NCI-H1417 (cell line): ENCODE measurements at regions not wholly inside any gene's neighbourhood (a gene's known extent, or its start where the extent isn't known, plus 50 kb on each side); places are given as distances from the start of the nearest gene placed in this dataset.
"Not testable (repeated sequence)": the region's sequence is repeated elsewhere in the genome, so short reads cannot be mapped to it uniquely, and the experiment has no call there.

Experiments used
- DNase-seq, 3 experiments: peaks; one replicate each; lab custom pipeline; 2025; lab: John Stamatoyannopoulos, UW

DNA sequence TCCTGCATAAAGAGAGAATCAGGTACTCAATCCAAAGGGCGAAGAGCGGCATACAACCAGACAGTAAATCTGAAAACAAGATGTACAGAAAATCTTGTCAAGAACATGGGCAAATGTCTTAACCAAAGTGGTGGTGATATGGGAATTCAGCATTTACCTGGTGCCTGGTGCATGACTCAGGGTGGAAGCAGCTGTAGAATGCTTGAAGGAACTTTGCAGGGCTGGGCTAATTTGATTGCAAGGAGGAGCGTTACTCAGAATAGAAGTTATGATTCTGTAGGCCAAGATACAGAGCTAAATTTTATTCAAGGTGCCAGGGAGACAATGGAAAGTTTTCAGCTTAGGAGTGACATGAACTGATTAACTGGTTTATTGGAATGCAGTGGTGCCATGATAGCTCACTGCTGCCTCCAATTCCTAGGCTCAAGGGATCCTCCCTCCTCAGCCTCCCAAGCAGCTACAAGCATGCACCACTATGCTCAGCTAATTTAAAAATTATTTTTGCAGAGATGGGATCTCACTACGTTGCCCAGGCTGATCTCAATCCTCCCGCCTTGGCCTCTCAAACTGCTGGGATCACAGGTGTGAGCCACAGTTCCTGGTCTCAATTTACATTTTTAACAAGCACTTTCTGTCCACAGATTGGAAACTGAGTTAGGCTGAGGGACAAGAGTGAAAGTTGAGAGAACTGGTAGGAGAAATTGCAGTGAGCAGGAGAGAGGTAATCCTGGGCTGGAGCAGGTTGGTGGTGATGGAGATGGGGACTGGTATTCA, 91.5 kb upstream of the TBC1D5 start:
- DNase-seq: no peak

DNA sequence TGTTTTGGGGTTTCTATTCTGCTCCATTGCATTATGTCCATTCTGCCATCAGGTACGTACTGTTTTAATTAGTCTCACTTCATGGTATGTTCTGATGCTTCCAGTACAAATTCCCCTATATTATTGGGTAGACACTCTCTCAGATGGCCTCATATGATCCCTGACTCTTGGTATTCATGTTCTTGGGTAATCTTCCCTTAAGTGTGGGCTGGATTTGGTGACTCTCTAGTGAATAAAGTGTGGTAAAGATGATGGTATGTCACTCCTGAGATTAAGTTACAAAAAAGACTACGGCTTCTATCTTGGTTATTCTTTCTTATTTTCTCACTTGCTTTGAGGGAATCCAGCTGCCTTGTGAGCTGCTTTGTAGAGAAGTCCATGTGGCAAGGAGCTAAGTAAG, 89.6 kb upstream of the TBC1D5 start:
- no peak for DNase-seq

DNA sequence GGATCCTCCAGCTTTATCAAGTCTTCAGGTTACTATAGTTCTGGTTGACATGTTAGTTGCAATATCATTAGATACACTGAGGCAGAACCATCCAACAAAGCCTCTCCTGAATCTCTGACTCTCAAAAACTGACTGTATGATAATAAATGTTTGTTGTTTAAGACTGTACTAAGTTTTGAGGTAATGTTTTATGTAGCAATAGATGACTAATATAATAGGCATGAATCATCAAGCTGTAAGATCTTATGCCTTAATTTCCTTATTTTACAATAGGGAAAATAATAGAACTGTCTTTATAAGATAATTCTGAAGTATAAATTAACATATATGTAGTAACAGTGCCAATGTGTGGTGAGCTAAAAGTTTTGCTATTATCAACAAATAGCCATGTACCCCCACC, 88.9 kb upstream of the TBC1D5 start:
- DNase-seq: no peak

DNA sequence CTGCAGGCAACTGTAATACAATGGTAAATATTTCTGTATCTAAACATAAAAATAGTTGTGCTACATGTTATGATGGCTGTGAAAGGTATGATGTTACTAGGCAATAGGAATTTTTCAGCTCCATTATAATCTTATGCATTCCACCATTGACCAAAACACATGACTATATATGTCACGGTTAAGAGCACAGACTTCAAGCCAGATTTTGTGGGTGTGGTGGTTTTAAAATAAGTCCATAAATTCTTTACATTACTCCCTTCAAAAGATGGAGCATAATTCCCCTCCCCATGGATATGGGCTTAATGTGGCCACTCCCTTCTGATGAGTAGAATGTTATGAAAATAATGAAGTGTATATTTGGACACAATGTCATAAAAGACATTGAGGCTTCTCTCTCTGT, 88.4 kb upstream of the TBC1D5 start:
- no peak for DNase-seq

DNA sequence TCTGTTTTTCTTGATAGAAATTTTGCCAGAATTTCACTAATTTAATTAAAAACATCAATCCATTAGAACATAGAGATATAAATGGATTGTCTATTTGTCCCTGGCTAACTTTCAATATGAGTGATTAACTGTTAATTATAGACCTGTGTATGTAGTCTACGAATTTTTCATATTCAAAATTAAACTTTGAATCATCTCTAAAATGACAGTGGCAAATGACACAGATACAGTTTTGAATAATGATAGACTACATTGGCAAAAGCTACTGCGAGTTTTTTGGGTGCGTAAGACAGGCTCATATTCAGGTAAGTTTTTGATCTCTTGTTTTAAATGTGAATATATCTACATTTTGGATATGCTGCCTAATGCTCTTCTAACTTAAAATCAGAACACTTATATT, 86.0 kb upstream of the TBC1D5 start:
- DNase-seq: no peak

DNA sequence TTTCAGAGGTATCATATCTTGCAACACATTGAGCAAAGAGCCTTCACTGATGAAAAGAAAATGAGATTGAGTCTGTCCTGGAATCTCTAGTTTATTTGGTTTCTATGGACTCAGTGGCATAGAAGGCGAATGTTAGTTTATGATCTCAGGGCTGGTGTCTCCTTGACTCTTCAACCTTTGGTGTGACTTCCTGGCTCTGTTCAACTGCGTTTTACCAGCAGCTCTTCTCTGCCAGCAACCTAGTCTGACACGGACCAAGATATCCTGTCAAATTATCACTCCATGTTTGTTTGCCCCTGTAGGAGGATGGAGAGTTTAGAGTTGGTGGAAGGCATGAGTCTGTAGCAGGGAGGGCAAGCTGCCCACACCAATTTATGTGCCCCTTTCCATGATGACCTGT, 82.9 kb upstream of the TBC1D5 start:
- no peak for DNase-seq

DNA sequence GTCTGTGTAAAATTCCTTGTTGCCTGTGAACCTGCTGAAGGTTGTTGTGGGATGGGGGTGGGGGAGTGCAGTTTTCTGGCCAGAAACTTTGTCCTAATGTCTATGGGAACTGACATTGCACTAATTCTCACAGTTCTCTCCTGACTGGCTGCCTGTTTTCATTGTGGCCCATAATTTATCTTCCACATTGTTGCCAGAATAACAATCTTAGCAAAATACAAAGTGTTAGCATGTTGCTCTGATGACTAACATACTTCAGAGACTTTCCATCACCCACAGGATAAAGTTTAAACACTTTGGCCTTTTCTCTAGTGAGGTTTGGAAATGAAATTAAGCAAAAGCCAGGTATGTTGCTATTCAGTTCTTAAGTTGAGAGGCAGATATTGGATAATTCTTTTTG, 81.4 kb upstream of the TBC1D5 start:
- DNase-seq: no peak

DNA sequence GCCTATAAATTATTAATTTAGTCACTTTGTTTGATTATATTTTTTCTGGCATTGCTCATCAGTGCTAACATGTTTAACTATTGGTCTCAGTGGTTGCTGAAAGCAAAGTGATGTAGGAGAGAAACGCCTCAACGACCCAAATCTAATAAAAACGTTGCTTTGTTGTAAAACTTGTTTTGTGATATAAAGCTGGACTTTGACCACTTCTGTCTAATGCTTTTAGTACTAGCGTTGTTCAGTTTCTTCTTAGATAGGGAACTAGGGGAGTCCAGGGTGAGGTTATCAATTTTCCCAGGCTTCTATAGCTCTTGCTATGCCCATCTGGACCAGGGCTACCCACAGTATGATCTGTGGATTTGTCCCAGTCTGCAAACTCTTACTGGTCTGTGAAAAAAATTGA, 80.6 kb upstream of the TBC1D5 start:
- no peak for DNase-seq

DNA sequence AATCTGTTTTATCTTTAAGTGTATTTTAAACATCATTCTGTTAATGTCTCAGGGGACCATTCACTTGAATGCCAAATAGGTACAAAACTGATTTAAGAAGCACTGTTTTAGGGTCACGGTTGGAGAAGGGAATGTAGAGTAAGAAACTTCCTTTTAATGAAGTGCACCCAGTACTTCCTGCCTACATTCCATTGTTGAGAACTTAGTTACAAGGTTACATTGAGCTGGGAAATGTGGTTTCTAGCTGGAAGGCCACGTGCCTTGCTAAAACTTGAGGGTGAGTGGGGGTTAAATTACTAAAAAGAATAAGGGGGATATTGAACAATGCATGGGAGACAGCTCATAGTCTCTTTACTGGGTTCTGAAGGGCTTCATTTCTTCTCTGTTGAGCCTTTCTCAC, 78.3 kb upstream of the TBC1D5 start:
- DNase-seq: no peak

DNA sequence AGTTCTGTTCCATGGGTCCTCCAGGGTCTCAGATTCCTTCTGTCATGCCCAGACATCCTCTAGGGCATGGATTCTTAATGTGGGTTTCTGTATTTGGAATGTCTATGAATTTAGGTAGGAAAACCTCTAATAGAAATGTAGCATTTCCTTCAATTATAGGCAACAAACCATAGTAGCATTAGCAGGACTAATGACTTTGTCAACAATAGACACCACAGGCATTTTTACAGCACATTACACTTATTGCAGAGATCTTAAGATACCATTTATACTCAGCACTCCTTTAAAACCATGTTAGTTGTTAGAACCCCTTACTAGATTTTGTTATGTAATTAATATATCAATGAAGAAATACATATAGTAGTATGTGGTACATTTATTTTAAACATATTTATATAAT, 77.8 kb upstream of the TBC1D5 start:
- DNase-seq: peak in 1 of 3 experiments; percentile 4

DNA sequence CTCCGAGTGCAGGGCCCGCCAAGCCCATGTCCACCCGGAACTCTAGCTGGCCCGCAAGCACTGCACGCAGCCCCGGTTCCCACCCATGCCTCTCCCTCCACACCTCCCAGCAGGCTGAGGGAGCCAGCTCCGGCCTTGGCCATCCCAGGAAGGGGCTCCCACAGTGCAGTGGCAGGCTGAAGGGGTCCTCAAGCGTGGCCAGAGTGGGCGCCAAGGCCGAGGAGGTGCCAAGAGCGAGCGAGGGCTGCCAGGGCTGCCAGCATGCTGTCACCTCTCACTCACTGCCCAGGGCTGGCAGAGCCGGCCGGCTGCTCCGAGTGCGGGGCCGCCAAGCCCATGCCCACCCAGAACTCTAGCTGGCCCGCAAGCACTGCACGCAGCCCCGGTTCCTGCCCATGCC, 75.5 kb upstream of the TBC1D5 start:
- DNase-seq: not testable (repeated sequence)

DNA sequence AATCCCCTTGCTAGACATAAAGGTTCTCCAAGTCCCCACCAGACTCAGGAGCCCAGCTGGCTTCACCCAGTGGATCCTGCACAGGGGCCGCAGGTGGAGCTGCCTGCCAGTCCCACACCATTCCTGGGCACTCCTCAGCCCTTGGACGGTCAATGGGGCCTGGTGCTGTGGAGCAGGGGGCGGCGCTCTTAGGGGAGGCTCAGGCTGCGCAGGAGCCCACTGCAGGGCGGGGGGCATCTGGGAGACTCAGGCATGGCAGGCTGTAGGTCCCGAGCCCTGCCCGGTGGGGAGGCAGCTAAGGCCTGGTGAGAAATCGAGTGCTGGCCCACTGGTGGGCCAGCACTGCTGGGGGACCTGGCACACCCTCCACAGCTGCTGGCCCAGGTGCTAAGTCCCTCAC, 75.1 kb upstream of the TBC1D5 start:
- DNase-seq: no peak

DNA sequence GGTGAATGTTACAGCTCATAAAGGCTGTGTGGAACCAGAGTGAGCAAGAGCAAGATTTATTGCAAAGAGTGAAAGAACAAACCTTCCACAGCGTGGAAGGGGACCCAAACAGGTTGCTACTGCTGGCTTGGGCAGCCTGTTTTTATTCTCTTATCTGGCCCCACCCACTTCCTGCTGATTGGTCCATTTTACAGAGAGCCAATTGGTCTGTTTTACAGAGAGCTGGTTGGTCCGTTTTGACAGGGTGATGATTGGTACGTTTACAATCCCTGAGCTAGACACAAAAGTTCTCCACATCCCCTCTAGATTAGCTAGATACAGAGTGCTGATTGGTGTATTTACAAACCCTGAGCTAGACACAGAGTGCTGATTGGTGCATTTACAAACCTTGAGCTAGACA, 74.4 kb upstream of the TBC1D5 start:
- not testable (repeated sequence) for DNase-seq

DNA sequence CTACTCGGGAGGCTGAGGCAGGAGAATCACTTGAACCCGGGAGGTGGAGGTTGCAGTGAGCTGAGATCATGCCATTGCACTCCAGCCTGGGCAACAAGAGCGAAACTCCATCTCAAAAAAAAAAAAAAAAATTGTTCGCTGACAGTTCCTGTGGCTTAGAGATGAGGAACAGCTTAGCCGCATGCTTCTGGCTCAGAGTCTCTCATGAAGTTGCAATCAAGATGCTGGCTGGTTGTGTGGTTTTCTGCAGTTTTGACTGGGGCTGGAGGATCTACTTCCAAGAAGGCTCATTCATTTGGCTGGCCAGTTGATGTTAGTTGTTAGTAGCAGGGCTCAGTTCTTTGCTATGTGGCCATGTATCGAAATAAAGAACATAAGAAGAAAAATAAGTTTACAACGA, 69.9 kb upstream of the TBC1D5 start:
- DNase-seq: not testable (repeated sequence)

DNA sequence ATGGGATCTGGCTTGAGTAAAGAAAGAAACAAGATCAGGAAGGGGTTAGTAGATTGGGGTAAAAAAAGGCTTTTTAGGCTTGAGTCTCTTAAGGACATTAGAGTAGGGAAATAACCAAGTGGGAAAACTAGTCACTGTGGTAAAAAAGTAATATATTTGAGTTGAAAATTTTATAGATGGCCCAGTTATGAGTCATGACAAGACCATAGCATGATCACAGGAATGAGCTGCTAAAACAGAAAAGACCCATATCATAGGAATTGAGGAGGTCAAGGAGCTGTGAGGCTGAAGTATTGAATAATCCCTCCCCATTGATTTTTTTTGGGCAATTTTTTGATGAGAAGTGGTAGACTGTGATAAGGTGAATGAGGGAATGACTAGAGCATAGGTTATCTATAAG, 69.2 kb upstream of the TBC1D5 start:
- no peak for DNase-seq

DNA sequence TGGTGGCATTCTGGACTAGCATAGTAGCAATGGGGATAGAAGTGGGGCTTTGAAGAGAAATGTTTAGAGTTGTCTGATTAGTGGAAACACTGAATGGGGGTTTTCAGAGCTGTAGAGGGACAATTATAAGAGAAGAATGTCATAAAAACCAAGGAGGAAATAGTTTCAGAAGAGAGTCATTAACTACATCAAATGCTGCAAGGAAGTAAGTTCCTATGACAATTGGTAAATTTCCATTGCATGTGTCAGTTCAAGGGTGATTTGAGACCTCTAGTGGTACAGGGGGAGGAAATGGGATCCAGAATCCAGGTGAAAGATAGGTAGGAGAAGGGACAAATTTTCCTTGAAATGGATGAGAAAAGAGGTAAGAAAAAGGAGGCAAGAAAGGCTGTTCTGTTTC, 68.3 kb upstream of the TBC1D5 start:
- no peak for DNase-seq

DNA sequence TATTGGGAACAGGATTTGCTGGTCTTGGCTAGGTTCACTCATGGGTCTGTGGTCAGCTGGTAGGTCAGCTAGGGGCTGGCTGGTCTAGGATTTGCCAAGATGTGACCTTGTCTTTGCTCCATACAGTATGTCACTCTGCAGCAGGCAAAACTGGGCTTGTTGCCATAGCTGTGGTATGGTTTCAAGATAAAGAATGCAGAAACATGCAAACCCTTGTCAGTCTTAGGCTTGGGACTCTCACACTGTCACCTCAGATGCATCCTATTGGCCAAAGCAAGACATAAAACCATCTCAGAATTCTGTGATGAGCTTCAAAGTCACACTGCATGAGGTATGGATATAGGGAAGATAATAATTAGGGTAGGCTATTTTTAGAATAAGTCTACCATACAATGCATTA, 66.6 kb upstream of the TBC1D5 start:
- no peak for DNase-seq

DNA sequence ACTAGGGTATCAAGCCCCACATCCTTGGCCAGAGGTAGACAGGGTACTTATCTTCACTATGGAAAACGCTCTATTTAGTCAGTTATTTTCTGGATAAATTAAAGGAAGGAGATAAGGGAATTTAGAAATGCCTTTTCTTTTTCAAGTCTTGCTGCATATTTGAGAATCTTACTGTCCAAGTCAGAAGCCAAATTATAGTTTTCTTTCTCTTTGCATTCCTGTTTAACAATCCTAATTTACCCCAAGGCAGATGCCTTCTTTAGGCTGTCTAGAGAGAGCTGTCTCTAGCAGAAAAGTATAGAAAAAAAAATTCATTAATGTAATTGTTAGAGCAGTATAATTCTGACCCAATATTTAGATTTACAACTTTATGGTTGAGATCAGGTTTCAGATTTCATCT, 64.4 kb upstream of the TBC1D5 start:
- no peak for DNase-seq

DNA sequence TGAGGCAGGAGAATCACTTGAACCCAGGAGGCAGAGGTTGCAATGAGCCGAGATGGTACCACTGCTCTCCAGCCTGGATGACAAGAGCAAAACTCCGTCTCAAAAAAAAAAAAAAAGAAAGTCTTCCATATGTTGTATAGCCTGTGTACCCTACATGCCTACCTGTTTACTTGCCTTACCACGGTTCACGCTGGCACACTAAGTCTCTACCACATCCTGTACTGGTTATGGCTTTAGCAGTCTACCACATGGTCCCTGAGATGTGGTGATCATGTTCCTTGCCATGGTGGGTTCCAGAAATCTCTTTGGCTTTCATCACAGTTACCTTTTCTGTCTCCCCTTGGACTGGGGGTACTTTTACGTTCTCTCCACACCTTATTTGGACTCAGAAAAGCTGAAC, 63.8 kb upstream of the TBC1D5 start:
- no peak for DNase-seq

DNA sequence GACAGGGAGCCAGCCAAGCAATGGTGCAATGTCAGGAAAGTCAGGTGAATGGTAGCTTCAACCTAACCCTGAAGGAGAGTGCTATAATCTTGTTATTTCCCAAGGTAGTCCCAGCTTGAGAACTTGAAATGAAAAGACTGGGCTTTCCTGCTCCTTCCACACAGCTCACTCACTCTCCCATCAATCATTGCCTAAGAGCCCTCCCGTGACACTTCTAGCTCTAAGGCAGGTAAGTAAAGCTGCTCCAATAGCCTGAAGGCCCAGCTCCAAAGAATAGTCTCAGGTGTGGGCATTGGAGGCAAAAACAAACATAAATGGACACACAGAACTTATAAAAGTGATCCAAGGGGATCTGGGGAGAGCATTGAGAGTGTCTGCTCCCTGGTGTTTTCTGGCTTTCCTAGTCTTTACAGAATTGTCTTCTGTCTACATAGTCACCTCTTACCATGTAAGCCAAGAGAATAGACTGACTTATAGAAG, 63.1 kb upstream of the TBC1D5 start:
- DNase-seq: no peak

DNA sequence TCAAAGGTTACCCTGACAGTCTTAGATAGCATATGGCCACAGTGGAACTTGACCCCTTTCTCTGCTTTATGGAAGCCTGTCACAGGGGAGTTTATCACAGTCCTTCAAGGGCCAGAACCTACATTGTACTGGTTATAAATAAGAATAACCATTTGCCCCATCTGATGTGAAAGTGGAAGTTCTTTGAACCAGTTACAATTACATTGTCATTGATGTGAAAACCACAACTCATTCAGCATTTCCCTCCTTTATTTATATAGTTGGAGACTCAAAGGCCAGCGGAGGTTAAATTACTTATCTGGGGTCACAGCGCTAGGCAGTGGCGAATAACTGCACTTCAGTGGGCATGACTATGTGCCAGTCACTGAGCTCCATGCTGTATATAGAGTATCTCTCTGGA, 60.5 kb upstream of the TBC1D5 start:
- DNase-seq: no peak

DNA sequence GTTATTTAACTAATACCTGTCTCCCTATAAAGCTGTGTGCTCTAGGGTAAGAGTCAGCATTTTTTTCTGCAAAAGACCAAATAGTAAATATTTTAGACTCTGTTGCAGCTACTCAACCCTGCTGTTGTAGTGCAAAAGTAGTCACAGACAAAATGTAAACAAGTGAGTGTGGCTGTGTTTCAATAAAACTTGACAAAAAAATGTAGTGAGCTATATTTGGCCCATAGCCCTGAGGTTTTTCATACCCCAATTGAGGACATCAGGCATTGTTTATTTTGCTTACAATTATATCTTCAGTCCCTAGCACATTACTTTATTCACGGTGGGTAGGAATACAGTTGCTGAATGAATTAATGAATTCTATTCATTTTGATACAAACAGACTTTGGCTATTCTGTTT, 58.7 kb upstream of the TBC1D5 start:
- DNase-seq: no peak

DNA sequence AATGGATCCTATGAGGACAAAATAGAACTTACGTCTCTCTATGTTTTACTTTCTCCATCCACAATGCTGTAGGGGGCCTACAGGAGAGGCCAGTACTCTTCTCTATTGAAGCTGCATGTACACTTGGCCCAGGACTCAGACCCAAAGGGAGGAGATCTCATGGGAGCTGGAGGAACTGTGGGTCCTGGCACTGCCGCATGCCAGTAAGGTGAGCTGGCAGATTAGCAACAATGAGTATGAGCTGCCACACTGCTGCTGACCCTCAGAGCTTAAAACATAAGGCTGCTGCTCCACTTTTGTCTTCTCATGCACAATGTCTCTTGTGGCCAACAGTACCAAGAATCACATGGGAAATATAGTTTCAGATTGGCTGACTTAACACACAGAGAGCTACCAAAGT, 57.8 kb upstream of the TBC1D5 start:
- DNase-seq: no peak

DNA sequence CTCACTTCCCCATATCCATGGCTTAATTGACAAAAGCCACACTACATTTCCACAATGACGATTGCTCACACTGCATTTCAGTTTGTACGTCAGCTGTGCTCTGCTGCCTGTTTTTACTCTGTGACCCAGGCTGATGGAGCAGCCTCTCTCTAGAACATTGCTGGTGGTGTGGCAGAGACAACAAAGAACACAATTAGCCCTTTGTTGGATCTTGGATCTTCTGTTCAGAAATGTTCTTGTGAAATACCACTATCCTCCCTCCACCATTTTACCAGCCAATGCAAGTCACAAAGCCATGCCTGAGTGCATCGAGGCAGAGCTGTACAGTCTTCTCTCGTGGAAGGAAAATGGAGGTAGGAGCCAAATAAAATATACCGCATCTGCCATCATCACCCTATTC, 56.9 kb upstream of the TBC1D5 start:
- DNase-seq: no peak
